ENCODE measurements at regions not wholly inside any gene's neighbourhood (a gene's known extent, or its start where the extent isn't known, plus 50 kb on each side); places are given as distances from the start of the nearest gene placed in this dataset.

DNA sequence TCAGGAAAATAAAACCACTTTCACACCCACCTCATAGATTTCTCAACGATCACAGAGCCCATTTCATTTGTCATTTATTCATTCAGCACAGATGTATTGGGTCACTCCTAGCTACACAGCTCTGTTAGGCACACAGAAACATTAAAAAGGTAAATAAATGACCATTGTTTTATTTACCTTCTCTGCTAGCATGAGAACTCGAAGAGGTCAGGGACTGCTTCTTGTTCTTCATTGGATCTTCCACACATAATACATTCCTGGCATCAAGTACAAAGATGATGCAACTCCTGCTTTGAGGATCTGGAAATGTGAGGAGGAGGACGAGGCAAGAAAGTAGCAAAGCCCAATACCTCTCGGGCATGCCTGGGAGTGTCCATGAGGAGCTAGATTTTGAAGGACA, 168.1 kb downstream of the RBM26 start:
- no peak for TF ChIP-seq CTCF (IDR thresholded peaks at IDR 0.05)
- TF ChIP-seq EZH2 (IDR thresholded peaks at IDR 0.05; ENCODE audit: borderline replicate concordance, insufficient read depth, low read depth, low read length, poor library complexity, severe bottlenecking), result no peak
